ENCODE measurements at regions not wholly inside any gene's neighbourhood (a gene's known extent, or its start where the extent isn't known, plus 50 kb on each side); places are given as distances from the start of the nearest gene placed in this dataset.
"Not testable (repeated sequence)": the region's sequence is repeated elsewhere in the genome, so short reads cannot be mapped to it uniquely, and the experiment has no call there.

GRCh38 chr17:36850790-36851189 lies 86.5 kb upstream of the LHX1 start:
- DNase-seq: peak; percentile 56

DNA sequence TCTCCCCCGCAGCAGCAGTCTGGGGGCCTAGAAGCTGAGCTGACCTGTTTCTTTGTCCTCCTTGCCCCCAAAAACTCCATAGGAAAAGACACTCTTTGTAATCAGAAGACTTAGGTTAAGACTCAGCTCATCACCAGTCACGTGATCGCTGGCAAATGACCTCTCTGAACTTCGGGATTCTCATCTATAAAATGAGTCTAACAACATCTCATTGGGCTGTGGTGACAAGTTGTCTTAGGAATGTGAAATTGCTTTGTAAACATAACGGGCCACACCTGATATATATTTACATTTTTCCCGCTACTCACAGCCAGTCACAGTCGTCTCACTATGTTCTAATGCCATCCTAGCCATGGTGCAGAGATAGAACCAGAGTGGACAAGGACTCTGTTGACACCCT lies 86.0 kb upstream of the LHX1 start:
- DNase-seq: no peak

DNA sequence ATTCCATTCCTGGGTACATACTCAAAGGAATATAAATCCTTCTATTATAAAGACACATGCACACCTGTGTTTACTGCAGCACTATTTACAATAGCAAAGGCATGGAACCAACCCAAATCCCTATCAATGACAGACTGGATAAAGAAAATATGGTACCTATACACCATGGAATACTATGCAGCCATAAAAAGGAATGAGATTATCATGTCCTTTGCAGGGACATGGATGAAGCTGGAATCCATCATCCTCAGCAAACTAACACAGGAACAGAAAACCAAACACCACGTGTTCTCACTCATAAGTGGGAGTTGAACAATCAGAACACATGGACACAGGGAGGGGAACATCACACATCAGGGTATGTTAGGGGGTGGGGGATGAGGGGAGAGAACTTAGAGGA lies 84.8 kb upstream of the LHX1 start:
- DNase-seq: not testable (repeated sequence)

- DNase-seq: no peak
Measured at GRCh38 chr17:36854982-36855381, 82.3 kb upstream of the LHX1 start.

- DNase-seq: no peak
Measured at GRCh38 chr17:36855459-36855858, 81.8 kb upstream of the LHX1 start.

DNA sequence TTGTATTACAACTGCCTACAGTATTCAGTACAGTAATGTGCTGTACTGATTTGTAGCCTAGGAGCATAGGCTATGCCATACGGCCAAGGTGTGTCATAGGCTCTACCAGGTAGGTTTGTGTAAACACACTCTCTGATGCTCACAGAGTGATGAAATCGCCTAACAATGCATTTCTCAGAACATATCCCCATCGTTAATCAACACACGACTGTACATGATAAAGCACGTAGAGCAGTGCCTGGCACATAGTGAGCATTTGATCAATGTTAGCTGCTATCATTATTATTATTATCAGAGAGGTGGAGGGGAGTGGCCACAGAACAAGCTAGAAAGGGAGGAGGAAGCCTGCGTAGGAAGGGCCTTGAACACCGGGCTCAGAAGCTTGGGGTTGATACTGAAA lies 81.1 kb upstream of the LHX1 start:
- no peak for DNase-seq

GRCh38 chr17:36856903-36857381 lies 80.3 kb upstream of the LHX1 start:
- DNase-seq: no peak

DNA sequence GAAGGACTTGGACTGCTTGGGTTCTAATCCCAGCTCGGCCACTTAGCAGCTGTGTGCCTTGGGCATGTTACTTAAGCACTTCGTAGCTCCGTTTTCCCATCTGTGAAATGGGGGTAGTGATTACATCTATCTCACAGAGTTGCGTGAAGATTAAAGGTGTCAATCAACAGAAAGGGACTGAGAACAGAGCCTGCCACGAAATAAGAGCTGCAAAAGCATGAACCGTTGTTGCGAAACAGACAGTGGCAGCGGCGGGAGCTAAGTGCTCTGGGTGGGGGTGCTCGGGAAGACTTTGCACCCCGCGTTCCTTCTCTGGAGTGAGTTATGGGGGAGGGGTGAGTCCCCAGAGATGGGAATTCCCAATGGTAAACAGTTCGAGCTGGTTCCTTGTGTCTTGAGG lies 79.6 kb upstream of the LHX1 start:
- DNase-seq: no peak

DNA sequence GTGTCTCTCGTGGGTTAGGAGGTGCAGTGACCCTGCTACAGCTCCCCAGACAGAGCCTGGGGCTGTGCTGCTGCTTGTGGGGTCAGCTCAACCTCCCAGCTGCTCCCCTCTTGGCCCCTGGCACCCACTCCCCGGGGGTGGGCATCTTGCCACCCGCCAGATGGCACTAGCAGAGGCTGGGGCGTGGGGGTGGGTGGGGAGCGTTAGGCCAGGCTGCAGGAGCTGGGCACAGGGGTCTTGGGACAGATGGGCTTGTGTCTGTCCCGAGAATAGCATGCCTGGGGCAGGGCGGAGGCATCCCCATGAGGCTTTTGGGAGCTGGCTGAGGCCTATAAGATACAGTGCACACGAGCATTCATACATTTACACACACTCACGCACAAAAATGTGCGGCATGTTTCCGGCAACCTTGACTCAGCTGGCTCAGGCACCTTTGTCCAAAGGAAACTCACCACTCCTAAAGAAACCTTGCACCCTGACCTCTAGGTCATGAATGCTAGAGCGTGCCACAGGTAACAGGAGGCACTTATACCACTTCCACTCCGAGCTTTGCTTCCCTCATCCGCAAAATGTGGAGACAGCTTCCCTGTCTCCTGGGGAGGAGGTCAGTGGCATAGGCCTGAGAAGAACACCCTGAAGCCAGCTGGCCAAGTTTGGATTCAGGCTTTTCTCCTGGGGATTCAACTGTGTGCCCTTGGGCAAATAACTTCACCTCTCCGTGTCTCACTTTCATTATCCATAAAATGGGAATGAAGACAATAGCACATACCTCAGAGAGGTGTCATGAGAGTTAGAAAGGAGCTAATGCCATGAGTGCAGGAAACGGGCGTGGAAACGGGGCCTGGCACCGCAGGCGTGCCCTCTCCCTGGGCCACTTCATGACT lies 78.9 kb upstream of the LHX1 start:
- no peak for DNase-seq

DNA sequence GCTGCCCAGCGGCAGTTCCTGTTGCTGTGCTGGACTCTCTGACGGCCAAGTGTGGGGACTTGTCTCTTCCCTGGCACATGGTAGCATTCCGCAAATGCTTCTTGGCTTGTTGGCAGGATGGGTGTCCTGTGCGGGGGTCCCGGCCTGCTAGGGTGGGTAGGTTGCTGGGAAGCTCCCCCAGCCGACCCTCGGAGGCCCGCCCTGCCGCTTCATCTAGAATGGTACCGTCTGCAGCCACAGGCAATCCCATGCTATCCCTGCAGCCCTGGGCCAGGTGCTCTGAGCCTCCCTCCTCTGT lies 78.3 kb upstream of the LHX1 start:
- no peak for DNase-seq

DNA sequence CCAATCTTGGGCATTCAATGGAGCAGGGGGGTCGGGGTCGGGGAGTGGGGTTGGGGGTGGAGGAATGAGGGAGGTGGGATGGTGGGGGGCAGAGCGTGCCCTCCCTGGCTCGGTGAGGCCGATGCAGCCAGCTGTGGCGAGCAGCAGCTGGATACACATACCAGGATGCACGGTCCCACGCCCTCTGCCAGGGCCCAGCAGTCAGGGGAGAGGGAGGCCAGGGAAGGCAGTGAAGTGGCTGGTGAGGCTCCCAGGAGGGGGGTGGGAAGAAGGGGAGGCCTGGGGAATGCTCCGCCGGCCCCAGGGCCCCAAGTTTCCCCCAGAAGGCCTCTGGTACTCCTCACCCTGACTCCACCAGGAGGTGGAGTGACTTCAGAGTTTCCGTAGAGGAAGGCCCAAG lies 77.6 kb upstream of the LHX1 start:
- DNase-seq: no peak

DNA sequence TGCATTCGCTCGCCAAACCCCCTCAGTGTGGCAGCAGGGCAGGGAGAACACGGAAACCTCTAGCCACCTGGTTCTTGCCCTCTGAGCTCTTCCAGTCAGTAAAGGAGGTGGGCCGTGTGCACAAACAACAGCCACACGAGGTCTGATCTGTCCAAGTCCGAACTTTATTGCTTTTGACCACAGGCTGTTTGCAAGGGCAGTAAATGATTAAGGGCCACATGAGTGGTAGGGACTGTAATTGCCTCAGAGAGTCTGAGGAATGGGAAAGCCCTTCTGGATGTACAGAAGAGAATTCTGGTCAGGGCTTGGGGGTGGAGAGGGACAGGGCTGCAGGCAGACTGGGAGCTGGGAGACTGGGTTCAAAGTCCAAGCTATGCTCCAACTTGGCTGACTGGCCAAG lies 75.7 kb upstream of the LHX1 start:
- no peak for DNase-seq

- no peak for DNase-seq
Measured at GRCh38 chr17:36862116-36862920, 75.0 kb upstream of the LHX1 start.

GRCh38 chr17:36863131-36863530 lies 74.1 kb upstream of the LHX1 start:
- no peak for DNase-seq

DNA sequence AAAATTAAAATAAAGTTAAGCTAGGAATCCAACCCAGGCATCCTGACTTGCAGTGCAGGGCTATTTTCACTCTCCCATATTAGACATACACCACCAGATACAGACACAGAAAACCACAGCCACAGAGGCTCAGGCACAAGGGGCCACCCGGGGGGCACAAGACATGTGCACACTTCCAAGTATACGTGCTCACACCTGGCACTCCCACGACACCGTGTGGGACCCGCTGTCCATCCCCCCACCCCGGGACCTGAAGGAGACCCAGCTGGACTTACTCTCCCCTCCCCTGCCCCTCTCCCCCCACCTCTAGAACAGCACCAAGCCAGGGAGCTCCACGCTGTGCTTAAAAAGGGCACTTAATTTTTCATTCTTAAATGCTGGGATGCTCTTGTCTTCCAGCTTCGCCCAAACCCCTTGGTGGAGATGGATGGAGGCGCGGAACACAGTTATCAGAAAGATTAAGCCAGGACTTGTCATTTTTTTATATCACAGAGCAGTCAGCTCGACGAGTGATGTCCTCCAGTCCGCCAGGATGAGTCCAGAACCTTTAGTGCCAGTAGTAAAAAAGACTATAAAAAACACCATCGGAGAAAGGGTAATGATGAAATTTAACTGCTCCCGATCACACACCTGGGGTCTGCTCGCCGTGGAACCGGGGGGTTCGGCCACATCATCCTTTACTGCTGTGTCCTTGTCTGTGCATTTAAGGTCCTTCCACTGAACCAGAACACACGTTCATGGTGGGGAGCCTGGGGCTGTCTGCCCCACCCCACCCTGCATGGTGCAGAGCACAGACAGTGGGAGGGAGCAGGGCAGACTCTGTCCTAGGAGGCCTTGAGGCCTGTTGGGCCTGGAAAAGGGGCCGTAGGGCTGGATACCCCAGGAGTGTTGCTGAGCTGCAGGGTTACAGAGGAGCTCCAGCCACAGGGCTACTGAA lies 73.3 kb upstream of the LHX1 start:
- no peak for DNase-seq

DNA sequence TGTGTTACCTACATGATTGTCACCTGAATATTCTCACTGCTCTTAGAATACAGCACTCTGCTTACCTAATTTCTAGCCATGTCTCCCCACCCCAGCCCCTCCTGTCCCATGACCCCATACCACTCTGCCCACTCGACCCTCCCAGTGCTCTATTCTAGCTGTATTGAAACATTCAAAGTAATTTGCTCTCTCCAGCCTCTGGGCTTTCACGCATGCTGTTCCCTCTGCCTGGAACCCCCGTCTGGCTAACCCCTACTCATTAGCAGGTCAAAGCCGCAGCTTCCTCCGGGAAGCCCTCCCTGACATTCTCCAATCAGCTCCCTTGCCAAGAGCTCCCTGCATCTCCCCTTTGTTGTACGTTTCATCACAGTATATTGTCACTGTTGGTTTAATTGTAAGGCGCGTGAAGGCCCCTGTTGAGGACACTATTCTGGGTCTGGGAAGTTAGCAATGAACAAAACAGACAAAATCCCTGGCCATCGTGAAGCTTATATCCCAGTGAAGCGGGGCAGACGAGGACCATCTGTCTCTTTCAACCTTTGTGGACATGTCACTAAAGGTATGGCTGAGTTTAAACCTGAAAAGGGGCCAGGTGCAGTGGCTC lies 72.3 kb upstream of the LHX1 start:
- DNase-seq: no peak

GRCh38 chr17:36867716-36868341 lies 69.4 kb upstream of the LHX1 start:
- DNase-seq: no peak

DNA sequence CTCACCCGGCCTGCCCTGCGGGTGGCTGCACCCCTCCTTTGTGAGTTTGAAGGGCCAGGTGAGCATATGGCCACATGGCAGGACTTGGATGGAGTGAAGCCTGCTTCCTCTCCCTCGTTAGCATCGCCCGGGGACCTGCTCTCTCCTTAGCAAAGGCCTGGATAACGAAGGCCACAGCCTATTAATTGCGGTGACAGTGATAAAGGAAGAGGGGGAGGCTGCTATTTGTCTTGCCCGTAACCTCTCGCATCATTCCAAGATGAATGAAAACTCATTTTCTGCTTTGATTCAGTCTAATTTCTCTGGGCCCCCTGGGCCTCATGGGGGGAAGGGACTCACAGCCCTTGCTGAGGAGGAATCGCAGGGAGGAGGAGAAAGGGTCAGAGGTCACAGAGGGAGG lies 68.5 kb upstream of the LHX1 start:
- DNase-seq: no peak

DNA sequence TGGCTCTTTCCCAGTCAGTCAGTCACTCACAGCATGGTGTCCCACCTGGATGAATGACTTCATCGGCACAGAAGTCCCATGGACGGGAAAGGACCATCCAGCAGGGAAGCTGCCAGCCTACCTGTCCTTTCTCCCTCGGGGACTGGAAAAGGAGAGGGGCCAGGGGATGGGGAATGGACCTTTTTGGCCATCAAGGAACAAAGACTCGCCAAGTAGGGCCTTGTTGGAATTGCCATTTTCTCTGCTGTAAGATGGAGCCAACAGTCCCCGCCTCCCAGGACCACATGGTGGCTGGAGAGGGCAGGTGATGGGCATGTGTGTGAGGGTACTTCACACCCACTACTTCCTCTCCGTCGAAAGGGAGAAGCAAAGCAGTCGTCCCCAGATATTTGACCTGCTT lies 67.8 kb upstream of the LHX1 start:
- no peak for DNase-seq

DNA sequence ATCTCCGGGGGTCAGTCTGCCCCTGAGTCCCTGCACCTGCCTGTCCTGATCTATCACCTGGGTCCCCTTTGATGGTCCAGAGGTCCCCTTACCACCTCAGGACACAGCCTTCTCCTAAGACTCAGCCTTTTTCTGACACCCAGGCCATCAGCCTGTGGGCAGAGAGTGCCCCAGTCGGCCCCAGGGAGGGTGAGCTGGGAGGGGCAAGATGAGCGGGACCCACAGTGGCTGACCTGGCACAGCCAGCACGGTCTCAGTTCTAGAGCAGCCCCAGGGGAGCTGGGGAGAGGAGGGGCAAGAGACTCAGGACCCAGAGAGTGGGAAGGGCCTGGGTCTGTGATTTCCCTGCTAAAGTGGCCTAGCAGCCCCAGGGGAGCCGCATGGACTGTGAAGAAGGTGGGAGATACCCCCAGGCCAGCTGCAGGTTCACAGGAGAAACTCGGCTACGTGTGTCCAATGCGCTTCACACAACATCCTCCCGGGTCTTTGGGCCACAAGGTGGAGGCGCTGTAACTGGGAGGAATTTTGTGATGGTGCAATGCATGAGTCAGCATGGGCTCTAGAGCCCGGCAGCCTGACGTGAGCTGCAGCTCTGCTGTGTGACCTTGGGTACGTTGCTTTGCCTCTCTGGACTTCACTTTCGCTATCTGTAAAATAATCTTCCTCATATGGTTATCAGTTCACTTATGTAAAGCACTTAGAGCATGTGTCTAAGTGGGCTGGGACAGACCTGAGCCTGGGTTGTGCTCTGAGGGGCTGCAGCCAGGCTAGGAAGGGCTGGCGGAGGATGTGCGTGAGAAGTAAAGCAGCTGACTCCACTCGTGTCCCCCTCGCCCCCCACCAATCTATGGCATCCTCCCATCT lies 67.2 kb upstream of the LHX1 start:
- no peak for DNase-seq

DNA sequence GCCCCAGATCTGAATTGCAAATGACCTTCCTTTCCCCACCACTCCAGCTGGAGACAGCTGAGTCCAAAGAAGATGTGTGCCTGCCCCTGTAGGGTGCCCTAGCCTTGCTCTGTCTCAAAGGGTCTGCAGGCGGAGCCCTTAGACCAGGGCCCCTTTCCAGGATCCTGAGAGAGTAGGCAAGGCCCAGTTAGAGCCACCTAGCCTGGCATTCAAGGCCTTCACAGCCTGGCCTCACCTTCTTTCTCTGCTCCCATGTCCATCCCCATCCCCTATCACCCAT lies 66.6 kb upstream of the LHX1 start:
- no peak for DNase-seq
